K562 (cell line): ENCODE measurements at regions not wholly inside any gene's neighbourhood (a gene's known extent, or its start where the extent isn't known, plus 50 kb on each side); places are given as distances from the start of the nearest gene placed in this dataset.

Source experiments
- EP300 ChIP-seq: IDR thresholded peaks from 2 replicates; pipeline ENCODE4 v1.6.1; 2012; ENCODE audit warnings: low read length, improper control_type of control experiment
- MEIS2 ChIP-seq: fragments of 450-650 bp; IDR thresholded peaks from 2 replicates; pipeline ENCODE4 v1.6.1; 2014; ENCODE audit warnings: mild to moderate bottlenecking; ENCODE audit not compliant: partially characterized antibody
- NFIC ChIP-seq: fragments of 450-650 bp; IDR thresholded peaks from 2 replicates; pipeline ENCODE4 v1.6.1; 2017; ENCODE audit warnings: mild to moderate bottlenecking, inconsistent platforms
- SIN3A ChIP-seq, 2 experiments: fragments of 150-350 bp in 1 of 2; IDR thresholded peaks; 2 replicates each; pipeline ENCODE4 v1.6.1; 2011 to 2016; ENCODE audit warnings: borderline replicate concordance in 2 of 2, low read depth in 2 of 2, low read length in 2 of 2, mild to moderate bottlenecking in 2 of 2, moderate library complexity in 2 of 2; ENCODE audit not compliant: control insufficient read depth in 1 of 2

- no peak for TF ChIP-seq EP300
- no peak for TF ChIP-seq SIN3A (IDR thresholded peaks at IDR 0.05; ENCODE audit: borderline replicate concordance in 2 of 2, control insufficient read depth in 1 of 2, low read depth in 2 of 2, low read length in 2 of 2)
- no peak for TF ChIP-seq NFIC
- TF ChIP-seq MEIS2 = no peak
Observed at GRCh38 chr16:87192452-87193073, 124.6 kb downstream of the C16orf95 start.
